GM10266 (cell line): ENCODE measurements at regions not wholly inside any gene's neighbourhood (a gene's known extent, or its start where the extent isn't known, plus 50 kb on each side); places are given as distances from the start of the nearest gene placed in this dataset.

Experiments
- DNase-seq: peaks from one replicate; pipeline ENCODE4 v3.0.0; 2012; ENCODE audit errors: extremely low spot score
- CTCF ChIP-seq: IDR thresholded peaks from 2 replicates; pipeline ENCODE4 v1.5.1; 2012; ENCODE audit warnings: mild to moderate bottlenecking, low read depth; ENCODE audit not compliant: control insufficient read depth, insufficient read depth; ENCODE audit errors: missing control alignments

- DNase-seq, result no peak
- TF ChIP-seq CTCF, result no peak
Observed at GRCh38 chr17:69812240-69812837, 262.7 kb upstream of the KCNJ16 start.

- DNase-seq, result no peak
- no peak for TF ChIP-seq CTCF
Observed at GRCh38 chr17:69814031-69814430, 261.0 kb upstream of the KCNJ16 start.

GRCh38 chr17:69815406-69815805, 259.6 kb upstream of the KCNJ16 start:
- TF ChIP-seq CTCF, result no peak
- no peak for DNase-seq

GRCh38 chr17:69818467-69818866, 256.6 kb upstream of the KCNJ16 start:
- TF ChIP-seq CTCF, result no peak

GRCh38 chr17:69819316-69820087, 255.5 kb upstream of the KCNJ16 start:
- no peak for DNase-seq
- TF ChIP-seq CTCF, result no peak

More at GRCh38 chr17:69818467-69818866, 256.6 kb upstream of the KCNJ16 start:
- no peak for DNase-seq

- no peak for DNase-seq
- TF ChIP-seq CTCF, result no peak
Observed at GRCh38 chr17:69820876-69821473, 254.1 kb upstream of the KCNJ16 start.
